ENCODE measurements at regions not wholly inside any gene's neighbourhood (a gene's known extent, or its start where the extent isn't known, plus 50 kb on each side); places are given as distances from the start of the nearest gene placed in this dataset.

- TF ChIP-seq POLR2AphosphoS5 (IDR thresholded peaks at IDR 0.05; ENCODE audit: insufficient read depth, low read depth, low read length) (no peak), EZH2 (IDR thresholded peaks at IDR 0.05; ENCODE audit: borderline replicate concordance, low read depth, low read length, severe bottlenecking) (no peak), CTCF (IDR thresholded peaks at IDR 0.05; ENCODE audit: extremely low read depth in 1 of 2, insufficient read depth in 1 of 2, low read depth in 1 of 2, low read length in 2 of 2) (no peak), MYC (IDR thresholded peaks at IDR 0.05; ENCODE audit: low read depth, low read length) (no peak), POLR2A (IDR thresholded peaks at IDR 0.05; ENCODE audit: low read depth, low read length) (no peak), GATA2 (IDR thresholded peaks at IDR 0.05; ENCODE audit: insufficient read depth, insufficient read length, low read depth, low read length) (no peak), FOS (IDR thresholded peaks at IDR 0.05; ENCODE audit: borderline replicate concordance, insufficient read depth, low read length) (no peak), JUN (IDR thresholded peaks at IDR 0.05; ENCODE audit: borderline replicate concordance, insufficient read depth, insufficient read length, low read depth) (no peak), MAX (IDR thresholded peaks at IDR 0.05; ENCODE audit: insufficient read depth, insufficient read length) (no peak)
Observed at GRCh38 chr21:18902660-18903059, 499.1 kb upstream of the TMPRSS15 start.

All from endothelial cell of umbilical vein (primary cell).